Neuron (in vitro differentiated cells): ENCODE measurements at regions not wholly inside any gene's neighbourhood (a gene's known extent, or its start where the extent isn't known, plus 50 kb on each side); places are given as distances from the start of the nearest gene placed in this dataset.

Source experiments
- H2AFZ ChIP-seq: one replicate; pipeline ENCODE4 v1.6.1; 2013; ENCODE audit warnings: low read depth, mild to moderate bottlenecking, inconsistent platforms, low read length, moderate library complexity
- H3K27me3 ChIP-seq: one replicate; pipeline ENCODE4 v1.6.1; 2013; ENCODE audit warnings: low read length; ENCODE audit not compliant: insufficient read depth
- H3K36me3 ChIP-seq: one replicate; pipeline ENCODE4 v1.6.1; 2013; ENCODE audit warnings: low read length; ENCODE audit not compliant: insufficient read depth
- H3K4me1 ChIP-seq: one replicate; pipeline ENCODE4 v1.6.1; 2013; ENCODE audit warnings: low read length; ENCODE audit not compliant: insufficient read depth
- H3K4me3 ChIP-seq: 2 replicates; pipeline ENCODE4 v1.5.1; 2013; ENCODE audit warnings: mild to moderate bottlenecking, low read length, moderate library complexity
- H3K9me3 ChIP-seq: one replicate; pipeline ENCODE4 v1.6.1; 2013; ENCODE audit warnings: low read length

- H3K4me3 ChIP-seq: no peak overlapping the region
Observed at GRCh38 chr18:29912351-29912750, 1130.2 kb downstream of the DSC3 start.

DNA sequence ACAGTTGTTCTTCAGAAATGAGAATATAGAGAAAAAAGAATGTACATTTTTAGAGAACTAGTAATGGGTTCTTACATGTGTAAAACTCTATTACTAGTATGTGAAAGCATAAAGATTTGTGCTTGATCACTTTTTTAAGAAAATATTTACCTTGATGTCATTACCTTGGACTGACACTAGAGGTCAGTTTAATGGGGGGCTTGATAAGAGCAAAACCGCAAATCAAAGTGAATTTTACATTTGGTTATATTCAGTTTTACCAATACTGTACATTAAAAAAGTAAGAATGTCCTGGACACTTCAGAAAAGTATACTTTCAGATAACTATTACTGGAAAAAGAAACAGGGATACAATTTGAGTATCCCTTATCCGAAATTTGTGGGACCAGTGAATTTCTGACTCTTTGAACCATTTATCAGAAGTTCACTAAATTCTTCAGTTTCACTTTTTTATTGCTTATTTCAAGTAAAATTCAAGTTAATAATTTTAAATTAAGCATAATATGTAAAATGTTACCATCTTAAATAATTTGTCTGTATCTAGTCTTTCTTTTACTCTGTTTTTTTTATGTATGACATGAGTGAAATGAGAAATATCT is 1149.5 kb downstream of the DSC3 start:
- H3K27me3 ChIP-seq: peaks cover 1% of the 10 kb centered on the region
- H2AFZ ChIP-seq: no peak overlapping the region
- no peaks in the 10 kb centered on the region for H3K4me1 ChIP-seq
- no peaks in the 10 kb centered on the region for H3K36me3 ChIP-seq
- no peaks in the 10 kb centered on the region for H3K9me3 ChIP-seq
- H3K4me3 ChIP-seq: no peak overlapping the region

More at GRCh38 chr18:29912351-29912750, 1130.2 kb downstream of the DSC3 start:
- Histone ChIP-seq H3K9me3 (no peaks in the 10 kb centered on the region), H3K27me3 (no peaks in the 10 kb centered on the region), H2AFZ (no peak overlapping the region), H3K36me3 (no peaks in the 10 kb centered on the region), H3K4me1 (peaks cover 3% of the 10 kb centered on the region)

GRCh38 chr18:29883114-29883513 is 1159.4 kb downstream of the DSC3 start:
- Histone ChIP-seq H3K36me3 (no peaks in the 10 kb centered on the region), H3K4me3 (no peak overlapping the region)

DNA sequence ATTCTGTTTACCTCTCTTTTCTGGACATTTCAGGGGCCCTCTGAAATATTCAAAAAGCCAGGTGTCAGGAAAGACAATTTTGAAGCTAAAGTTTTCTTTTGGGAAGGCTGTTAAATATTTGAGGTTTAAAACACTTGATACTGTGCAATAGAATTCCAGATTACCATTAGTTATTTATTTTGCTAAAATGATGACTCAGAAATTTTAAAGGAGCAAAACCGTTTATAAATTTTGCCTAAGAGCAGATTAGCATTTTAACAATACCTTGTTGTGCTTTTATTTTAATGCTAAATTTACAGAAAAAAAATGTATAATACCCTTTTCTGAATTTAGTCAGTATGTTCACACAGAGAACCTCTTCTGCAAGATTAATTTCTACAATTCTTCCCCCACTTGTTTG is 1159.9 kb downstream of the DSC3 start:
- H3K9me3 ChIP-seq: no peaks in the 10 kb centered on the region
- no peaks in the 10 kb centered on the region for H3K36me3 ChIP-seq
- no peaks in the 10 kb centered on the region for H3K4me1 ChIP-seq
- no peak overlapping the region for H3K4me3 ChIP-seq
- H3K27me3 ChIP-seq: no peaks in the 10 kb centered on the region
- no peak overlapping the region for H2AFZ ChIP-seq

More at GRCh38 chr18:29883114-29883513, 1159.4 kb downstream of the DSC3 start:
- Histone ChIP-seq H2AFZ (no peak overlapping the region), H3K27me3 (peaks cover 2% of the 10 kb centered on the region), H3K9me3 (no peaks in the 10 kb centered on the region), H3K4me1 (no peaks in the 10 kb centered on the region)

DNA sequence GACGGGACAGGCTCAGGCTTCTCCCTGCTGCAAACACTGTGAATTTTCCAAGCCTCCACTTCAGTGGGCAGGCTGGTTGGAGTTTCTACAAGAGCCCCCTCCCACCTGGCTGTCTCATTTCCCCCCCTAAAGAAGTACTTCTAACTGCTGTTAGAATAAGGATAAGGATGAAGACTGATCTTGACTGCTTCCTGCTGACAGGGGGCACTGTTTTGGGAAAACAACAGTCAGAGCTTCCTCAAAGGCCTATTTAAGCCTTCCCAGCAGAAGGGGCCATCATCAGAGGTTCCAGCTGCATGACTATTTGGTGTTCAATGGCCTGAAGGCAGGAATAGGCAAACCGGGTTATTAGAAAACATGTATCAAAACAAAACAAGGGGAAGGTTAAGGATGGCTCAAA is 1162.8 kb downstream of the DSC3 start:
- H3K4me3 ChIP-seq: no peak overlapping the region
- H3K4me1 ChIP-seq: no peaks in the 10 kb centered on the region
- no peak overlapping the region for H2AFZ ChIP-seq
- H3K36me3 ChIP-seq: no peaks in the 10 kb centered on the region
- H3K27me3 ChIP-seq: no peaks in the 10 kb centered on the region
- H3K9me3 ChIP-seq: no peaks in the 10 kb centered on the region

- Histone ChIP-seq H3K36me3 (no peaks in the 10 kb centered on the region), H3K4me3 (no peak overlapping the region), H2AFZ (no peak overlapping the region), H3K4me1 (no peaks in the 10 kb centered on the region), H3K9me3 (no peaks in the 10 kb centered on the region), H3K27me3 (no peaks in the 10 kb centered on the region)
Observed at GRCh38 chr18:29874519-29875098, 1167.9 kb downstream of the DSC3 start.

- Histone ChIP-seq H3K9me3 (no peaks in the 10 kb centered on the region), H3K36me3 (no peaks in the 10 kb centered on the region), H3K27me3 (no peaks in the 10 kb centered on the region), H3K4me1 (no peaks in the 10 kb centered on the region), H3K4me3 (no peak overlapping the region), H2AFZ (no peak overlapping the region)
Observed at GRCh38 chr18:29873211-29873610, 1169.3 kb downstream of the DSC3 start.

DNA sequence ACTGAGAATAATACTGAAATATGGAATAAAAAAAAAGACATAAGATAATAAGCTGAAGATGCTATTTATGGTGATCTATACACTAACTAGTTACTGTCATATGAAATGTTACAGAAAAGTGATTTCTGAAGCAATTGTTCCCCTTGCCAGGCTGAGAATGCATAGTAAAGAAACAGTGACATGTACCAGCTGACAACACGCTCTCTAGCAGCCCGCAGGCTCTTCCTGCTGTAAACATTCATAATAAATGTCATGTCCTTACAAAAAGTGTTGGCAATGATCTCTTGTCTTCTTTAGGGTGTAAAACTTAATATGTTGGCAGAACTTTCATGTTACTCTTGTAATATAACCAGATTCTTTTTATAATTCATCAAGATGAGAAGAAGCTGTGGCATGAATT is 1171.3 kb downstream of the DSC3 start:
- no peaks in the 10 kb centered on the region for H3K9me3 ChIP-seq
- no peaks in the 10 kb centered on the region for H3K36me3 ChIP-seq
- H3K27me3 ChIP-seq: no peaks in the 10 kb centered on the region
- no peaks in the 10 kb centered on the region for H3K4me1 ChIP-seq
- no peak overlapping the region for H3K4me3 ChIP-seq
- no peak overlapping the region for H2AFZ ChIP-seq

GRCh38 chr18:29862824-29863223 is 1179.7 kb downstream of the DSC3 start:
- Histone ChIP-seq H2AFZ (no peak overlapping the region), H3K9me3 (no peaks in the 10 kb centered on the region)

GRCh38 chr18:29855637-29856036 is 1186.9 kb downstream of the DSC3 start:
- no peak overlapping the region for H2AFZ ChIP-seq
- H3K4me3 ChIP-seq: no peak overlapping the region
- H3K36me3 ChIP-seq: no peaks in the 10 kb centered on the region
- H3K27me3 ChIP-seq: no peaks in the 10 kb centered on the region
- peaks cover 2% of the 10 kb centered on the region for H3K4me1 ChIP-seq
- H3K9me3 ChIP-seq: no peaks in the 10 kb centered on the region

More at GRCh38 chr18:29862824-29863223, 1179.7 kb downstream of the DSC3 start:
- H3K4me3 ChIP-seq: no peak overlapping the region
- no peaks in the 10 kb centered on the region for H3K4me1 ChIP-seq
- no peaks in the 10 kb centered on the region for H3K36me3 ChIP-seq
- H3K27me3 ChIP-seq: no peaks in the 10 kb centered on the region

- Histone ChIP-seq H2AFZ (no peak overlapping the region), H3K36me3 (no peaks in the 10 kb centered on the region), H3K4me1 (peaks cover 2% of the 10 kb centered on the region), H3K4me3 (no peak overlapping the region), H3K27me3 (no peaks in the 10 kb centered on the region), H3K9me3 (no peaks in the 10 kb centered on the region)
Observed at GRCh38 chr18:29853126-29853525, 1189.4 kb downstream of the DSC3 start.

- H3K4me1 ChIP-seq: no peaks in the 10 kb centered on the region
- H3K27me3 ChIP-seq: no peaks in the 10 kb centered on the region
- no peak overlapping the region for H3K4me3 ChIP-seq
- no peaks in the 10 kb centered on the region for H3K9me3 ChIP-seq
- H3K36me3 ChIP-seq: no peaks in the 10 kb centered on the region
- H2AFZ ChIP-seq: no peak overlapping the region
Observed at GRCh38 chr18:29849144-29849543, 1193.4 kb downstream of the DSC3 start.

GRCh38 chr18:29841631-29842030 is 1200.9 kb downstream of the DSC3 start:
- no peaks in the 10 kb centered on the region for H3K27me3 ChIP-seq
- H3K4me1 ChIP-seq: peaks cover 9% of the 10 kb centered on the region
- no peak overlapping the region for H2AFZ ChIP-seq
- H3K4me3 ChIP-seq: no peak overlapping the region
- peaks cover 3% of the 10 kb centered on the region for H3K9me3 ChIP-seq
- no peaks in the 10 kb centered on the region for H3K36me3 ChIP-seq

- H3K4me3 ChIP-seq: no peak overlapping the region
- no peaks in the 10 kb centered on the region for H3K36me3 ChIP-seq
- H2AFZ ChIP-seq: no peak overlapping the region
- peaks cover 3% of the 10 kb centered on the region for H3K9me3 ChIP-seq
- H3K4me1 ChIP-seq: peaks cover 12% of the 10 kb centered on the region
- H3K27me3 ChIP-seq: no peaks in the 10 kb centered on the region
Observed at GRCh38 chr18:29840089-29840488, 1202.5 kb downstream of the DSC3 start.
